ENCODE measurements at regions not wholly inside any gene's neighbourhood (a gene's known extent, or its start where the extent isn't known, plus 50 kb on each side); places are given as distances from the start of the nearest gene placed in this dataset.

DNA sequence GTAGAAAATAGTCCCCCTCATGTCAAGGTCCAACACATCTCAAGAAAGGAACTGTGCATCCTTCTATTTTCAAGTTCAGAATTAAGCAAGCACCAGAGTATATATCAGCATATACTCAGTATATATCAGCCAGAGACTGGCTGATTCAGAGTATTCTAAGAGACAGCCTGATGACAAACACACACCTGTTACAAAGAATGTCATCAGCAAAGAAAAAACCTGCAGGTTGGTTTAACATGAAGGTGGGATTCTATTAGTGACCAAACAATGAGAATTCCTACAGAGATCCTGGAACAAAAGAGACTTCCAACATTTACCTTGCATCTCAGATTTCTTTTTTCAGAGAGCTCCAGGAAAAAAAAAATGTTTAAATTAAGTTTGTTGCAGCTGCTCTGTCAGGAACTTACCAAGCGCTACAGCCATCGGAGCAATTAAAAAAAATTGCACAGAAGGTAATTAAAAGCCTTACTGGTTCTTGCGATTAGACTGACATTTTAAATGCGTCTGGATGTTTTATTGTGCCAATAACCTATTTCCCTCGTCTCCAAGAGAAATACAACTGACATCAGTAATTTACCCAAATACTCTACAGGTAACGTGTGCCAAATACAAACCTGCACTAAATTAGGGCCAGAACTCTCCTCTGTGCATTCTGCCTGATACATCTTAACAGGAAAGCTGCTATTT is 218.1 kb downstream of the HNMT start:
- Histone ChIP-seq H3K27me3 (ENCODE audit: control insufficient read depth in 2 of 2, insufficient read depth in 2 of 2, low read length in 2 of 2) (no peaks in the 10 kb centered on the region), H3K36me3 (replicated peaks in 1 of 2; ENCODE audit: control insufficient read depth in 1 of 2, insufficient read depth in 2 of 2, low read length in 2 of 2) (no peaks in the 10 kb centered on the region), H3K9me3 (replicated peaks in 1 of 2; ENCODE audit: control insufficient read depth in 1 of 2, insufficient read depth in 1 of 2, low read length in 2 of 2) (no peaks in the 10 kb centered on the region), H2AFZ (ENCODE audit: insufficient read depth, low read depth, low read length, poor library complexity, severe bottlenecking) (no peak overlapping the region), H3K4me3 (replicated peaks in 1 of 3; ENCODE audit: low read depth in 2 of 3, low read length in 3 of 3) (no peak overlapping the region), H3K79me2 (ENCODE audit: insufficient read depth, low read length) (no peaks in the 10 kb centered on the region), H3K9ac (ENCODE audit: insufficient read depth, low read length, poor library complexity, severe bottlenecking) (no peak overlapping the region), H3K4me2 (replicated peaks; ENCODE audit: extremely low read depth, low read length, poor library complexity, severe bottlenecking) (no peak overlapping the region), H3K27ac (ENCODE audit: low read depth in 1 of 2, low read length in 2 of 2) (no peak overlapping the region), H3K4me1 (ENCODE audit: control insufficient read depth in 1 of 2, insufficient read depth in 2 of 2, low read length in 2 of 2) (no peaks in the 10 kb centered on the region), H4K20me1 (ENCODE audit: insufficient read depth, low read length) (no peaks in the 10 kb centered on the region)
- Mint-ChIP-seq H3K36me3 (no peaks in the 10 kb centered on the region), H3K4me3 (no peak overlapping the region), H3K4me1 (no peaks in the 10 kb centered on the region), H3K27me3 (ENCODE audit: low read depth in 3 of 3) (peaks cover 0 to 4% (median 0%) of the 10 kb centered on the region in 3 donors), H3K9me3 (peaks cover 0 to 2% (median 0%) of the 10 kb centered on the region in 7 donors), H3K27ac (no peak overlapping the region)
- intact Hi-C loops (cut with micrococcal nuclease): no loop called here
- DNase-seq: no peak
- WGBS (ENCODE audit: insufficient coverage): 98% methylated on average over 6 of the region's 6 CpGs
- TF ChIP-seq, protein P1, sequence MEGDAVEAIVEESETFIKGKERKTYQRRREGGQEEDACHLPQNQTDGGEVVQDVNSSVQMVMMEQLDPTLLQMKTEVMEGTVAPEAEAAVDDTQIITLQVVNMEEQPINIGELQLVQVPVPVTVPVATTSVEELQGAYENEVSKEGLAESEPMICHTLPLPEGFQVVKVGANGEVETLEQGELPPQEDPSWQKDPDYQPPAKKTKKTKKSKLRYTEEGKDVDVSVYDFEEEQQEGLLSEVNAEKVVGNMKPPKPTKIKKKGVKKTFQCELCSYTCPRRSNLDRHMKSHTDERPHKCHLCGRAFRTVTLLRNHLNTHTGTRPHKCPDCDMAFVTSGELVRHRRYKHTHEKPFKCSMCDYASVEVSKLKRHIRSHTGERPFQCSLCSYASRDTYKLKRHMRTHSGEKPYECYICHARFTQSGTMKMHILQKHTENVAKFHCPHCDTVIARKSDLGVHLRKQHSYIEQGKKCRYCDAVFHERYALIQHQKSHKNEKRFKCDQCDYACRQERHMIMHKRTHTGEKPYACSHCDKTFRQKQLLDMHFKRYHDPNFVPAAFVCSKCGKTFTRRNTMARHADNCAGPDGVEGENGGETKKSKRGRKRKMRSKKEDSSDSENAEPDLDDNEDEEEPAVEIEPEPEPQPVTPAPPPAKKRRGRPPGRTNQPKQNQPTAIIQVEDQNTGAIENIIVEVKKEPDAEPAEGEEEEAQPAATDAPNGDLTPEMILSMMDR (IDR thresholded peaks at IDR 0.05): no peak

DNA sequence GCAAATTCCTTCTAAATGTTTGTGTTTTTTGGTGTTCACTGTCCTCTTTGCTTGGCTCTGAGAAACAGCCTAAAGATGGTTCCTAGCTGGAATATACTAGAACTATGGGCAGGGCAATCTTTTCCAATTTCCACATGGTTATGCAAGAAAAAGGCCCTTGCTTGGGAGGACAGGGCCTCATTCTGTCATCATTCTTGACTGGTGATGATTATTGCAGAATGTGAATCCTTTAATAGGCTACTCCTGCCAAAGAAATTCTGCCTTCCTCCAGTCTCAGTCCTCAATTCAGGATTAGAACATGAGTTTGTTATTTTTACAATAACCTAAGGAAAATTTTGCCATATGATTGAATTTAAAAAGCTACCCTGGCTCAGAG is 218.7 kb downstream of the HNMT start:
- Histone ChIP-seq H3K4me2 (replicated peaks; ENCODE audit: extremely low read depth, low read length, poor library complexity, severe bottlenecking) (no peak overlapping the region), H4K20me1 (ENCODE audit: insufficient read depth, low read length) (no peaks in the 10 kb centered on the region), H3K36me3 (replicated peaks in 1 of 2; ENCODE audit: control insufficient read depth in 1 of 2, insufficient read depth in 2 of 2, low read length in 2 of 2) (no peaks in the 10 kb centered on the region), H3K79me2 (ENCODE audit: insufficient read depth, low read length) (no peaks in the 10 kb centered on the region), H3K27ac (ENCODE audit: low read depth in 1 of 2, low read length in 2 of 2) (no peak overlapping the region), H3K9ac (ENCODE audit: insufficient read depth, low read length, poor library complexity, severe bottlenecking) (no peak overlapping the region), H3K9me3 (replicated peaks in 1 of 2; ENCODE audit: control insufficient read depth in 1 of 2, insufficient read depth in 1 of 2, low read length in 2 of 2) (no peaks in the 10 kb centered on the region), H3K27me3 (ENCODE audit: control insufficient read depth in 2 of 2, insufficient read depth in 2 of 2, low read length in 2 of 2) (no peaks in the 10 kb centered on the region), H2AFZ (ENCODE audit: insufficient read depth, low read depth, low read length, poor library complexity, severe bottlenecking) (no peak overlapping the region), H3K4me3 (replicated peaks in 1 of 3; ENCODE audit: low read depth in 2 of 3, low read length in 3 of 3) (no peak overlapping the region), H3K4me1 (ENCODE audit: control insufficient read depth in 1 of 2, insufficient read depth in 2 of 2, low read length in 2 of 2) (no peaks in the 10 kb centered on the region)
- Mint-ChIP-seq H3K27ac (no peak overlapping the region), H3K4me1 (no peaks in the 10 kb centered on the region), H3K9me3 (peaks cover 0 to 2% (median 0%) of the 10 kb centered on the region in 7 donors), H3K4me3 (no peak overlapping the region), H3K36me3 (no peaks in the 10 kb centered on the region), H3K27me3 (ENCODE audit: low read depth in 3 of 3) (peaks cover 0 to 4% (median 0%) of the 10 kb centered on the region in 3 donors)
- no peak for DNase-seq
- TF ChIP-seq, protein P1 (IDR thresholded peaks at IDR 0.05): no peak
- intact Hi-C loops (cut with micrococcal nuclease): no loop called here

Data from CD14-positive monocyte (primary cell).